ENCODE measurements at regions not wholly inside any gene's neighbourhood (a gene's known extent, or its start where the extent isn't known, plus 50 kb on each side); places are given as distances from the start of the nearest gene placed in this dataset.
"Not testable (repeated sequence)": the region's sequence is repeated elsewhere in the genome, so short reads cannot be mapped to it uniquely, and the experiment has no call there.

DNA sequence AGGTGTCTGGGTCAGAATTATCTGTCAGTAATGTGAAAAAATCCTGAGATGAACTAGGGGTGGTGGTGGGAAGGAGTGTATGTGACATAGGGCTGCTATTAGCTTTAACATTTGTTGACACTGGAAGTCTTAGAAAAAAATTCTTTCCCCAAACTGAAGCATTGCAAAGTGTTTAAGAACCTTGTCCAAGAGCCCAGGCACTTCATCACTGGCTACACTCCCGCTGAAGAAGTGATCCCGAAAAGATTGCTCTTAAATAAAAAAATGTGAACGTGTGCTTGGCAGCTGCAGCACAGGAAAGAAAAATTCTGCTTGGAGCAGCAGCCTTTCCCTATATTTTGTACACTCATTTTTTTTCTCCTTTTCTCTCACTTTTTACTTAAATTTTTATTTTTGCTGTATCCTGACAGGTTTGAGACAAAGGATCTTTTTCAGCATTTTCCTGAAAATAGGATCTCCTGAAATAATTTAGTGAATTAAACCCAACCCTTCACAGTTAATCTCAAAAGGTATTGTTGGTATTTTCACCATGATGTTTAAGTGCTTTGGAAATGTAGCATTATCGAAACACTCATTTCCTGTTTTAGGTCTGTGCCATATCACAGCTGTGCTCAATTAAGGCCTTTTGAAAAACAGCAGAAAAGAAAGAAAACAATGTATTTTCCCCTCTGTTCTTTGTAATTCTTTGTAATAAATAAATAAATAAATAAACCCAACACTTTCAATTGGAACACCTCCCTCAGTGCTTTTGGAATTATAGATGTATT lies 477.6 kb downstream of the ZNF385D start:
- Mint-ChIP-seq H3K36me3 (no peaks in the 10 kb centered on the region), H3K27me3 (no peaks in the 10 kb centered on the region), H3K4me3 (no peak overlapping the region), H3K4me1 (no peaks in the 10 kb centered on the region), H3K27ac (no peak overlapping the region), H3K9me3 (peaks cover 5% of the 10 kb centered on the region)
- DNase-seq = no peak

DNA sequence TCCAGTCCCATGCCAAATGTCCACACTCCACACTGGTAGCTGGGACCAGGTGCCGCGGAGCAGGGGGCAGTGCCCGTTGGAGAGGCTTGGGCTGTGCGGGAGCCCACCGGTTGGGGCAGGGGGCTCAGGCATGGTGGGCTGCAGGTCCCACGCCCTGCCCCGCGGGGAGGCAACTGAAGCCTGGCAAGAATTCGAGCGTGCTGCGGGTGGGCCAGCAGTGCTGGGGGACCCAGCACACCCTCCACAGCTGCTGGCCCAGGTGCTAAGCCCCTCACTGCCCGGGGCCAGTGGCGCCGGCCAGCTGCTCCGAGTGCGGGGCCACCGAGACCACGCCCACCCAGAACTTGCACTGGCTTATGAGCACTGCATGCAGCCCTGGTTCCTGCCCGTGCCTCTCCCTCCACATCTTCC lies 479.4 kb downstream of the ZNF385D start:
- H3K36me3 Mint-ChIP-seq = no peaks in the 10 kb centered on the region
- H3K27me3 Mint-ChIP-seq = no peaks in the 10 kb centered on the region
- peaks cover 5% of the 10 kb centered on the region for H3K9me3 Mint-ChIP-seq
- no peaks in the 10 kb centered on the region for H3K4me1 Mint-ChIP-seq
- no peak for DNase-seq
- no peak overlapping the region for H3K27ac Mint-ChIP-seq
- no peak overlapping the region for H3K4me3 Mint-ChIP-seq

DNA sequence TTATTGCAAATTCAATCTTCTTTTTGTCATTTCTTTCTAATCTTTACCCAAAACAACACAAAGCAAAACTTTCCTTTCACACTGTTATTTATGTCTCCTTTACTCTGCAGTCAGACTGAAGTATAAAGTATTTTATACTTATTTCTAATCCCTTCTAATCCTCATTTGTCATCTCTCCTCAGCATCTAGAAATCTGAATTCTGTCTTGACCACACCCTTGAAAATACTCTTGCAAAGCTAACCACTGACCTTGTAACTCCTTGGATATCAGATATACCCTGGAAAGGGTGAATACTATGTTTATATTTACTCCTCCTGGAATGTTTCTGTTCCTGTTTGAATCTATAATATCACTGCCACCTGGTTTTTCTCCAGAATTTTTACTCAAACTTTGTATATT lies 481.1 kb downstream of the ZNF385D start:
- Mint-ChIP-seq H3K27ac (no peak overlapping the region), H3K4me3 (no peak overlapping the region), H3K9me3 (peaks cover 1% of the 10 kb centered on the region), H3K4me1 (no peaks in the 10 kb centered on the region), H3K36me3 (no peaks in the 10 kb centered on the region), H3K27me3 (no peaks in the 10 kb centered on the region)
- no peak for DNase-seq

DNA sequence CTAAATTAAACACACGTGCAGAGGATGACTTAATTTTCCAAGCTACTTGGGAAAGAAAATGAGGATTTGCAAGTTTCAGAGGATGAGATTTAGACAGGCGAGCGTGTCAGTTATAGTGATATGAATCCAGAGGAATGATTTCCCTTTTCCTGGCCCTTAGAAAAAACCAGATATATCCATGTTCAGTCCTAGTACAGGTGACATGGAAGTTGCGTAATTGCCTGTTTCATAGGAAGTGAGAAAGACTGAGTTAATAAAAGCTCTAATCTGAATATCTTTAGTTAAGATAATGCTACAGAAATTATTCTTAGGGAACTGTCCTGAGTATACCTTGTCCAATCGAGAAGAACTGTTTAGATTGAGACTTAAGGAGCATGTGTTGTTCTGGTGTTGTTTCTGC lies 490.5 kb downstream of the ZNF385D start:
- Mint-ChIP-seq H3K9me3 (peaks cover 7% of the 10 kb centered on the region), H3K4me1 (no peaks in the 10 kb centered on the region), H3K36me3 (no peaks in the 10 kb centered on the region), H3K27me3 (no peaks in the 10 kb centered on the region), H3K27ac (no peak overlapping the region), H3K4me3 (no peak overlapping the region)
- no peak for DNase-seq

DNA sequence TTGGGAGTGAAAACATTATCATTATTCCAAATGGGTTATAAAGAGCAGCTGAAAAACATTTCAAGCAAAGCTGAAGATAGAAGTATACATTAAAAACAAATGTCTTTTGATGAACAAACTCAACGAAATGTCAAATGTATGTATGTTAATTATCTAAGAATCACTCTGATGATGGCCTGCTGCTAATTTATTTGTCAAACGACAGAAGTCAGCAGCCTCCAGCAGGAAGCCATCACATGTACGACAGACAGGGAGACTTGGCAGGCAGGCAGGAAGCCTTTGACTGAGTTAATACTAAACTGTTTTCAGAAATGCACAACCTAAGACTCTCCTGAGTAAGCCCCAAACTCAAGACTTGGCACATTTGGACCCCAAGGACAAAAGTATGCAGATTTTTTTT lies 491.1 kb downstream of the ZNF385D start:
- Mint-ChIP-seq H3K27me3 (no peaks in the 10 kb centered on the region), H3K4me3 (no peak overlapping the region), H3K36me3 (no peaks in the 10 kb centered on the region), H3K27ac (no peak overlapping the region), H3K9me3 (peaks cover 8% of the 10 kb centered on the region), H3K4me1 (no peaks in the 10 kb centered on the region)
- DNase-seq = no peak

DNA sequence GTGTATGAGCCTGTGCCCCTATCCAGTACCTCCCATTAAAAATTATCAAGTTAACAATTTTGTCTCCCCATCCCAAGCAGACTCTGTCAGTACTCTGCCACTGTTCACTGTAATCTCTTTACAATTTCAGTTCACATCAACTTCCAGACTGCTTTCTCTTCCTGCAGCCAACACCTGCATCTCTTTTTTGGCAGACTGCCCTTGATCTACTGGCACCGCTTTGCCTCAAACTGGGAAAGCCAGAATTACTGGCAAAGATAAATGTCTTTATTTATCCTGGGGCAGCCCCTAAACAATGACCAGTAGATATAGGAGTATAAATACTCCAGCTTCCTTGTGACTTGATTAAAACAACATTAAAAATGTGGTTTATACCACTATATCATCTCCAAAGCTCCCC lies 494.1 kb downstream of the ZNF385D start:
- Mint-ChIP-seq H3K4me3 (no peak overlapping the region), H3K27me3 (no peaks in the 10 kb centered on the region), H3K36me3 (no peaks in the 10 kb centered on the region), H3K27ac (no peak overlapping the region), H3K4me1 (no peaks in the 10 kb centered on the region), H3K9me3 (peaks cover 5% of the 10 kb centered on the region)
- DNase-seq = no peak

DNA sequence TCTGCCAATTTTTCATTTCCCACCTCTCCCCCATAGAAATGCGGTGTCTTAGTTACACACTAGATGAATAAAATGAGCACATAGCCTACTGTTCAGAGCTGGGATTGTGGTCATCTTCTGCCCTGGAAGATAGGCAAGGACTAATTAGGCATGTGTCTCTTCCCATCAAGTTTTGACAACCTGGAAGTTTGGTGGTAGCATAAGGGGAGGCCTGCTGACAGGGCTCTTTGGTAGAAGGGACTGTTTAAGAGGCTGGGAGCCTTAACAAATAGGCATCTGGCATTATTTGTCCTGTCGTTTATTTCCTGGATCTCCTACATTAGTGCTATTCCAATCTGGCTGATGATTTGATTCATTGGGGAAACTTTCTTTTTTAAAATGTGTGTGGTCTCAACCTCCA lies 512.3 kb downstream of the ZNF385D start:
- Mint-ChIP-seq H3K36me3 (no peaks in the 10 kb centered on the region), H3K9me3 (peaks cover 4% of the 10 kb centered on the region), H3K27me3 (no peaks in the 10 kb centered on the region), H3K4me3 (no peak overlapping the region), H3K27ac (no peak overlapping the region), H3K4me1 (no peaks in the 10 kb centered on the region)
- no peak for DNase-seq

- H3K4me1 Mint-ChIP-seq = no peaks in the 10 kb centered on the region
Measured at GRCh38 chr3:21237638-21238037, 513.4 kb downstream of the ZNF385D start.

DNA sequence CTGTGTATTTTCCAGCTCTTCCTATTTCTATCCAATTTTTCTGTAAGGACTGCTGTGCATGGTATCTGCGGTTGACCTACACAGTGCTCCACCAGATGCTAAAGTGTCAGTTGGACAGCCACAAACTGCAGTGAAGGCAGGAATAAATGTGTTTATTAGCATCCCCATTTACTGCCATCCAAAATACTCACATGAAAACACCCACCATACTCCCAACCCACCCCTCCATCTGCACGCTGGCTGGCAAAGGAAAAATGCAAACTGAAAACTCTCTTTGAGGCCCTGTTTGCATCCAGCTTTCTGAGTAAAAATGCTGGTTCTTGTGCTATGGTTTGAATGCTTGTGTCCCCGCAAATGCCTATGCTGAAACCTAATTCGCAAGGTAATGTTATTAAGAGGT lies 515.5 kb downstream of the ZNF385D start:
- no peak overlapping the region for H3K4me3 Mint-ChIP-seq
- no peak overlapping the region for H3K27ac Mint-ChIP-seq
- peaks cover 3% of the 10 kb centered on the region for H3K9me3 Mint-ChIP-seq

More at GRCh38 chr3:21237638-21238037, 513.4 kb downstream of the ZNF385D start:
- no peaks in the 10 kb centered on the region for H3K27me3 Mint-ChIP-seq
- DNase-seq = no peak
- no peaks in the 10 kb centered on the region for H3K36me3 Mint-ChIP-seq
- H3K9me3 Mint-ChIP-seq = peaks cover 3% of the 10 kb centered on the region
- H3K27ac Mint-ChIP-seq = no peak overlapping the region
- no peak overlapping the region for H3K4me3 Mint-ChIP-seq

GRCh38 chr3:21234933-21235332 lies 516.1 kb downstream of the ZNF385D start:
- no peaks in the 10 kb centered on the region for H3K36me3 Mint-ChIP-seq
- no peak overlapping the region for H3K27ac Mint-ChIP-seq

More for the DNA sequence above, 515.5 kb downstream of the ZNF385D start:
- H3K36me3 Mint-ChIP-seq = no peaks in the 10 kb centered on the region
- H3K27me3 Mint-ChIP-seq = no peaks in the 10 kb centered on the region
- DNase-seq = no peak
- no peaks in the 10 kb centered on the region for H3K4me1 Mint-ChIP-seq

GRCh38 chr3:21229426-21230135 lies 521.4 kb downstream of the ZNF385D start:
- Mint-ChIP-seq H3K36me3 (no peaks in the 10 kb centered on the region), H3K27me3 (no peaks in the 10 kb centered on the region)

More at GRCh38 chr3:21234933-21235332, 516.1 kb downstream of the ZNF385D start:
- no peaks in the 10 kb centered on the region for H3K4me1 Mint-ChIP-seq
- H3K4me3 Mint-ChIP-seq = no peak overlapping the region
- no peak for DNase-seq
- peaks cover 3% of the 10 kb centered on the region for H3K9me3 Mint-ChIP-seq
- no peaks in the 10 kb centered on the region for H3K27me3 Mint-ChIP-seq

DNA sequence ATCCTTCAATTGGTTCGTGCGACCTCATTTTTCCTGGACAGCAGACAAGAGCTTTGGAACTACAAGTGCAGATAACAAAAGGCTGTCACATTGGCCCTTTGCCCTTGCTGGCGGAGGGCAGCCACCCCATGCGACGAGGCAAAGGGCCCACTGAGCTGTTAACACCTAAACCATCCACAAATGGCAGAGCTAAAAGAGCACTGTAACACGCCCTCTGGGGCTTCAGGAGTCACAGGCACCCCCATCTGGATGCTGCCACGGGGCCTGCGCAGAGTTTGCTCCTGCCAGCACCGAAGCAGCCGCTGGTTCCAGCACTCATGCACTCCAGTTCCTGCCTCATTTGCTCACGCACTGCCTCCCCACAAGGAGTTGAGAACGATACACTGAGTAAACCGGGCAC lies 524.9 kb downstream of the ZNF385D start:
- no peaks in the 10 kb centered on the region for H3K36me3 Mint-ChIP-seq
- H3K27ac Mint-ChIP-seq = no peak overlapping the region

More at GRCh38 chr3:21229426-21230135, 521.4 kb downstream of the ZNF385D start:
- no peak for DNase-seq
- Mint-ChIP-seq H3K4me3 (no peak overlapping the region), H3K9me3 (no peaks in the 10 kb centered on the region), H3K27ac (no peak overlapping the region), H3K4me1 (no peaks in the 10 kb centered on the region)

DNA sequence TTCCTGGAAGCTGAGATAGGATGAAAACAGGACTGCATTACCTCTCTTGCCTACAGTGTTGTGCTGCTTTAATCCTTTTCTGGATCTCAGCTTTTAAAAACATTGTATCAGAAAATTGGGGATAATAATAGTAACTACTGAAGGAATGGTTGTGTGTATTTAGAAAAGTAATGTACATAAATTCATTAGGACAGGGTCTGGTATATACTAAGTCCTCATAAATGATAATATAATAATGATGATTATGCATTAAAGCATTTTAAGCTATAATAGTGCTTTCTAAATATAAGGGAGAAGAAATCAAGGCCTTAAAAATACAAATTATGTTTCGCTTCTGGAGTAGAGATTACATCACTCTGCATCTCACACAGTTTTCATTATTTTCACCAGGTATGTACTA lies 530.1 kb downstream of the ZNF385D start:
- H3K4me1 Mint-ChIP-seq = no peaks in the 10 kb centered on the region
- H3K27me3 Mint-ChIP-seq = no peaks in the 10 kb centered on the region
- DNase-seq = no peak
- no peak overlapping the region for H3K27ac Mint-ChIP-seq
- H3K9me3 Mint-ChIP-seq = peaks cover 5% of the 10 kb centered on the region
- H3K4me3 Mint-ChIP-seq = no peak overlapping the region
- no peaks in the 10 kb centered on the region for H3K36me3 Mint-ChIP-seq

More for the DNA sequence above, 524.9 kb downstream of the ZNF385D start:
- H3K27me3 Mint-ChIP-seq = no peaks in the 10 kb centered on the region
- H3K4me1 Mint-ChIP-seq = no peaks in the 10 kb centered on the region
- DNase-seq = no peak
- H3K9me3 Mint-ChIP-seq = no peaks in the 10 kb centered on the region
- H3K4me3 Mint-ChIP-seq = no peak overlapping the region

- no peaks in the 10 kb centered on the region for H3K4me1 Mint-ChIP-seq
- no peak for DNase-seq
- no peaks in the 10 kb centered on the region for H3K36me3 Mint-ChIP-seq
- H3K9me3 Mint-ChIP-seq = peaks cover 18% of the 10 kb centered on the region
- no peak overlapping the region for H3K4me3 Mint-ChIP-seq
- no peak overlapping the region for H3K27ac Mint-ChIP-seq
- no peaks in the 10 kb centered on the region for H3K27me3 Mint-ChIP-seq
Measured at GRCh38 chr3:21216598-21216997, 534.4 kb downstream of the ZNF385D start.

GRCh38 chr3:21204122-21204521 lies 546.9 kb downstream of the ZNF385D start:
- H3K36me3 Mint-ChIP-seq, DNase-seq, H3K4me1 Mint-ChIP-seq, H3K27me3 Mint-ChIP-seq, H3K4me3 Mint-ChIP-seq, H3K27ac Mint-ChIP-seq: not testable (repeated sequence)
- H3K9me3 Mint-ChIP-seq = peaks cover 33% of the 10 kb centered on the region

- Mint-ChIP-seq H3K27ac (no peak overlapping the region), H3K4me1 (no peaks in the 10 kb centered on the region), H3K4me3 (no peak overlapping the region), H3K27me3 (no peaks in the 10 kb centered on the region), H3K36me3 (no peaks in the 10 kb centered on the region), H3K9me3 (peaks cover 12% of the 10 kb centered on the region)
- DNase-seq = no peak
Measured at GRCh38 chr3:21195203-21195602, 555.8 kb downstream of the ZNF385D start.
